ENCODE measurements at regions not wholly inside any gene's neighbourhood (a gene's known extent, or its start where the extent isn't known, plus 50 kb on each side); places are given as distances from the start of the nearest gene placed in this dataset.
A peak's percentile ranks its signal among the peaks of the same experiment; 100 is the strongest.
"Not testable (repeated sequence)": the region's sequence is repeated elsewhere in the genome, so short reads cannot be mapped to it uniquely, and the experiment has no call there.

DNA sequence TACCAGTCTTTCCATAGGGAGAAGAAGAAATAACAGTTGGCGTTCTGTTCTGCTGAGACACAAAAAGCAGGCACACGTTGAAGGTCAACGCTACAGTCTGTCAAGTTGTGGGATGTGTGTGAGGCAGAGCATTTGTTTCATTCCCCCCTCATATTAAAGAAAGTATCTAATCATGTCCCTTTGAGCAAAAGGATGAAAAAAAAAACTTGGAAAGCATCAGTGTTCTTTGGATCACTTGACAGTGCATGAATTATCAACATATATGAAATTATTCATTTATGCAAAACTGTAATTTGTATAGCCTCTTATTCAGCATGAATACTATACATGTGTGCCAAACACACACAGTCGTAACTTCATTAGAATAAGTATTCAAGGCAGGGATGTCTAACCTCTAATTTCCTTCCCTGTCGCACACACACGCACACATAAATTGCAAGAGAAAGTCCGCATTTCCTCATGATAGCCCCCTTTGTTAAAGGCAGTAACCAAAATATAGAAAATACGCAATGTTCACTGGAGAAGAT lies 228.6 kb downstream of the RND3 start:
- Histone ChIP-seq H4K20me1 (ENCODE audit: insufficient read depth, low read length) (no peaks in the 10 kb centered on the region), H3K36me3 (ENCODE audit: insufficient read depth, low read length) (no peaks in the 10 kb centered on the region), H3K79me2 (ENCODE audit: insufficient read depth, low read length) (no peaks in the 10 kb centered on the region), H3K9me3 (ENCODE audit: low read depth, low read length) (no peaks in the 10 kb centered on the region), H2AFZ (ENCODE audit: low read length) (no peak overlapping the region), H3K27me3 (ENCODE audit: insufficient read depth, low read length) (no peaks in the 10 kb centered on the region), H3K4me3 (ENCODE audit: insufficient read depth, low read length) (no peak overlapping the region), H3K27ac (ENCODE audit: low read depth, low read length) (no peak overlapping the region), H3K4me2 (ENCODE audit: insufficient read depth, low read length) (no peak overlapping the region), H3K4me1 (ENCODE audit: insufficient read depth, low read length) (peaks cover 11% of the 10 kb centered on the region)
- DNase-seq (ENCODE audit: insufficient read length, low spot score, missing footprints), result no peak
- TF ChIP-seq, protein P1, sequence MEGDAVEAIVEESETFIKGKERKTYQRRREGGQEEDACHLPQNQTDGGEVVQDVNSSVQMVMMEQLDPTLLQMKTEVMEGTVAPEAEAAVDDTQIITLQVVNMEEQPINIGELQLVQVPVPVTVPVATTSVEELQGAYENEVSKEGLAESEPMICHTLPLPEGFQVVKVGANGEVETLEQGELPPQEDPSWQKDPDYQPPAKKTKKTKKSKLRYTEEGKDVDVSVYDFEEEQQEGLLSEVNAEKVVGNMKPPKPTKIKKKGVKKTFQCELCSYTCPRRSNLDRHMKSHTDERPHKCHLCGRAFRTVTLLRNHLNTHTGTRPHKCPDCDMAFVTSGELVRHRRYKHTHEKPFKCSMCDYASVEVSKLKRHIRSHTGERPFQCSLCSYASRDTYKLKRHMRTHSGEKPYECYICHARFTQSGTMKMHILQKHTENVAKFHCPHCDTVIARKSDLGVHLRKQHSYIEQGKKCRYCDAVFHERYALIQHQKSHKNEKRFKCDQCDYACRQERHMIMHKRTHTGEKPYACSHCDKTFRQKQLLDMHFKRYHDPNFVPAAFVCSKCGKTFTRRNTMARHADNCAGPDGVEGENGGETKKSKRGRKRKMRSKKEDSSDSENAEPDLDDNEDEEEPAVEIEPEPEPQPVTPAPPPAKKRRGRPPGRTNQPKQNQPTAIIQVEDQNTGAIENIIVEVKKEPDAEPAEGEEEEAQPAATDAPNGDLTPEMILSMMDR (IDR thresholded peaks at IDR 0.05; ENCODE audit: extremely low read depth, low read depth, low read length), result no peak

DNA sequence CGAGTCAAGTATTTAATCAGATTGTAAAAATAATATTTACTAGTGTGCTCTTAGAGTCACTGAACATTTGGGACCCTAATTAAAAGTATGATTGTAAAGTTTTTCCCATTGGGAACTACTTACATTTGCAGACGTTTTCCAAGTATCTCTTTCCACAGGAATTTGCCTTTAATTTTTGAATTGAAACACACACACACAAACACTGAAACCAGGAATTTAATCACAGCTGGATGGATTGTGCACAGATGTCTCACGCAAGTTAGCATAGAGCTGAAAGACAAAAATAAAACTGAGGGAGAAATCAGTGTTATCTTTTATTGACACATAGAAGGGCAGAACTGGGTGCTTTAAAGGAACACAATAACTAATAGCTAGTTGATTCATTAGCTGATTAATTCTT lies 230.7 kb downstream of the RND3 start:
- Histone ChIP-seq H3K9me3 (ENCODE audit: low read depth, low read length) (no peaks in the 10 kb centered on the region), H2AFZ (ENCODE audit: low read length) (no peak overlapping the region), H3K27ac (ENCODE audit: low read depth, low read length) (no peak overlapping the region), H4K20me1 (ENCODE audit: insufficient read depth, low read length) (no peaks in the 10 kb centered on the region), H3K36me3 (ENCODE audit: insufficient read depth, low read length) (no peaks in the 10 kb centered on the region), H3K4me3 (ENCODE audit: insufficient read depth, low read length) (no peak overlapping the region), H3K79me2 (ENCODE audit: insufficient read depth, low read length) (no peaks in the 10 kb centered on the region), H3K4me2 (ENCODE audit: insufficient read depth, low read length) (no peak overlapping the region), H3K4me1 (ENCODE audit: insufficient read depth, low read length) (peaks cover 11% of the 10 kb centered on the region), H3K27me3 (ENCODE audit: insufficient read depth, low read length) (no peaks in the 10 kb centered on the region)
- DNase-seq (ENCODE audit: insufficient read length, low spot score, missing footprints), result no peak
- TF ChIP-seq, protein P1 (IDR thresholded peaks at IDR 0.05; ENCODE audit: extremely low read depth, low read depth, low read length), result no peak

DNA sequence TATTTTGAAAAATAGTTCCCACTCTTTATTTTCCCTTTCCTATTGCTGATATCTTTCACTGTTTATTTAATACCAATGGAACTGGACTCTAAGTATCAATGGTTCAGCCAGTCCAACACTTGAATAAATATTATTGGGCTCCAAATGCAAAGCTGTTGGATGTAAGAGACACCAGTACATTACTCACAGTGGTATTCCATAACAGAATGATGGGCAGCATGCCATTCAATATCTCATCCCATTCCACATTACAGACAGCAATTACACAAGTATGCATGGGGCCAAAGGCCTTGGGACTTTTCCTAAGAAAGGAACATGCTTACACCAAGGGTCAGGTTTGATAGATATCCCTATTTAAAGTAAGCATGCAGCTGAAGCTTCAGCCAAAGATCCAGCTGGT lies 231.9 kb downstream of the RND3 start:
- H3K4me2 ChIP-seq (ENCODE audit: insufficient read depth, low read length), result peak overlapping the region; percentile 17
- H2AFZ ChIP-seq (ENCODE audit: low read length), result no peak overlapping the region
- no peaks in the 10 kb centered on the region for H3K9me3 ChIP-seq (ENCODE audit: low read depth, low read length)
- H3K27ac ChIP-seq (ENCODE audit: low read depth, low read length), result no peak overlapping the region
- H3K4me3 ChIP-seq (ENCODE audit: insufficient read depth, low read length), result no peak overlapping the region
- TF ChIP-seq, protein P1 (IDR thresholded peaks at IDR 0.05; ENCODE audit: extremely low read depth, low read depth, low read length), result no peak
- H3K27me3 ChIP-seq (ENCODE audit: insufficient read depth, low read length), result no peaks in the 10 kb centered on the region
- DNase-seq (ENCODE audit: insufficient read length, low spot score, missing footprints), result peak; percentile 73
- no peaks in the 10 kb centered on the region for H3K36me3 ChIP-seq (ENCODE audit: insufficient read depth, low read length)
- no peaks in the 10 kb centered on the region for H3K79me2 ChIP-seq (ENCODE audit: insufficient read depth, low read length)
- H3K4me1 ChIP-seq (ENCODE audit: insufficient read depth, low read length), result peaks cover 11% of the 10 kb centered on the region
- H4K20me1 ChIP-seq (ENCODE audit: insufficient read depth, low read length), result no peaks in the 10 kb centered on the region

DNA sequence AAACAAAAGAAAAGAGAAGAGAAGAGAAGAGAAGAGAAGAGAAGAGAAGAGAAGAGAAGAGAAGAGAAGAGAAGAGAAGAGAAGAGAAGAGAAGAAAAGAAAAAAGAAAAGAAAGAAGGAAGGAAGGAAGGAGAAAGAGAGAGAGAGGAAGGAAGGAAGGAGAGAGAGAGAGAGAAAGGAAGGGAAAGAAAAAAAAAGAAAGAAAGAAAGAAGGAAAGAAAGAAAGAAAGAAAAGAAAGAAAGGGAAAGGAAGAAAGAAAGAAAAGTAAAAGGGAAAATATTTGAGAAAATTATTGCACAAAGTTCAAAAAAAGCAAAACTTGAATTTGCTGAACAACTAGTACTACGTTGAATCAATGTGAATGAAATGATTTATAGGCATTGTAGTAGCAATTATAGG lies 237.7 kb downstream of the RND3 start:
- H3K27ac ChIP-seq (ENCODE audit: low read depth, low read length); H3K4me3 ChIP-seq (ENCODE audit: insufficient read depth, low read length); H3K4me1 ChIP-seq (ENCODE audit: insufficient read depth, low read length); H3K9me3 ChIP-seq (ENCODE audit: low read depth, low read length); DNase-seq (ENCODE audit: insufficient read length, low spot score, missing footprints); H3K36me3 ChIP-seq (ENCODE audit: insufficient read depth, low read length); H3K79me2 ChIP-seq (ENCODE audit: insufficient read depth, low read length); H3K4me2 ChIP-seq (ENCODE audit: insufficient read depth, low read length); H4K20me1 ChIP-seq (ENCODE audit: insufficient read depth, low read length); H3K27me3 ChIP-seq (ENCODE audit: insufficient read depth, low read length); H2AFZ ChIP-seq (ENCODE audit: low read length): not testable (repeated sequence)

Measured in osteoblast (primary cell).